DMS114 treated with DMSO at 0.1 percent for 48 hours (cell line): ENCODE measurements at regions not wholly inside any gene's neighbourhood (a gene's known extent, or its start where the extent isn't known, plus 50 kb on each side); places are given as distances from the start of the nearest gene placed in this dataset.

Source experiments
- DNase-seq: peaks from one replicate; lab custom pipeline; 2025; ENCODE audit not compliant: unreplicated experiment; lab: John Stamatoyannopoulos, UW

GRCh38 chr18:27899893-27900292 lies 277.0 kb downstream of the CDH2 start:
- no peak for DNase-seq

GRCh38 chr18:27894746-27895145 lies 282.2 kb downstream of the CDH2 start:
- DNase-seq = no peak

GRCh38 chr18:27887711-27888495 lies 289.0 kb downstream of the CDH2 start:
- DNase-seq = no peak

DNA sequence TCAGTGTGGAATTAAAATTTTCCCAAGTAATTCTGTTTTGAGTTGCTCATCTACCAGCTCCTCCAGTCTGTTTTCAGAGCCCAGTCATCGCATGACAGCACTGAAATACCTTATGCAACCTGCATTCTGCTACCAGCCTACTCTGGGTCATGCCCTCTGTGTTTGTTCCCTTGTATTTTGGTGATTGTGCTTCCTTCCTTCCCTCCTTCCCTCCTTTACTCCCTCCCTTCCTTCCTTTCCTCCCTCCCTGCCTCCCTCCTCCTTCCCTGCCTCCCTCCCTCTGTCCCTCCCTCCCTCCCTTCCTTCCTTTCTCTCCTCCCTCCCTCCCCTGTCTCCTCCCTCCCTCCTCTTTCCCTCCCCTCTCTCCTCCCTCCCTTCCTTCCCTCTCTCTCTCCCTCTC lies 289.6 kb downstream of the CDH2 start:
- no peak for DNase-seq

DNA sequence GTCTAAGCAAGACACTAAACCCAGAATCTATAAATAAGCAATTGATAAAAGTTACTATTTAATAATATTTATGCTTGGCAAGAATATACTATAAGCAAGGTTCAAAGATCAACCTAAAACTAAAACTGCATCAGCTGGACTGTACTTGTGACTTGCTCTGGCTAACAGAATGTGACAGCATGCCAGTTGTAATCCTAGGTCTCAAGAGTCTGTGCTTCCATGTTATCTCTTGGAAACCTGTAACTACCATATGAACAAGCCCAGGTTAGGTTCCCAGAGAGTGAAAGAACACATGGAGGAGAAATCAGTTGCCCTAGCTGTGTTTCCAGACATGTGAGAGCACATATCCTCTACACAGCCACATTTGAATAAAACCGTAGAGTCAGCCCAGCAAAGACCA lies 297.4 kb downstream of the CDH2 start:
- no peak for DNase-seq

GRCh38 chr18:27871726-27872125 lies 305.2 kb downstream of the CDH2 start:
- no peak for DNase-seq

GRCh38 chr18:27869735-27870134 lies 307.2 kb downstream of the CDH2 start:
- no peak for DNase-seq

DNA sequence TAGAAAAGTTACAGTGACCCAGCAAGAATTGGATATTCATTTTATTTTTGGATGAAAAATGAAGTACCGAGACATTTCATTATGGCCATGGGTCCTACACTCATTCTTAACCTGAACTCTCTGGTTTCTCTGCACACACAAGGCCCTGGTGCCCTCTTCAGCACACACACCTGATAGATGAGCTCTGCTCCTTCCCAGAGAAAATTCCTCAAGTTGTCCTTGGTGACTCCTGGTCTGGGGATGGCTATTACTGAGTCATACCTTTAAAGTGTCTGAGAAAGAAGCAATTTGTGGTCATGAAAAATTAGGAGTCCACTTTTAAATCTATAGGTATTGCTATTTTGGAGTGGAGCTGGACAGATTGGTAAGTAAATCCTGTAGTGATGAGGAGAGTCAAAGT lies 311.5 kb downstream of the CDH2 start:
- DNase-seq = no peak

- no peak for DNase-seq
These were observed 313.0 kb downstream of the CDH2 start for GRCh38 chr18:27863780-27864430.

- DNase-seq = no peak
These were observed 314.8 kb downstream of the CDH2 start for GRCh38 chr18:27862041-27862682.

GRCh38 chr18:27861539-27861938 lies 315.4 kb downstream of the CDH2 start:
- no peak for DNase-seq

- no peak for DNase-seq
These were observed 316.2 kb downstream of the CDH2 start for GRCh38 chr18:27860701-27861107.

- no peak for DNase-seq
These were observed 316.9 kb downstream of the CDH2 start for GRCh38 chr18:27860011-27860410.

- no peak for DNase-seq
These were observed 320.1 kb downstream of the CDH2 start for GRCh38 chr18:27856820-27857219.

DNA sequence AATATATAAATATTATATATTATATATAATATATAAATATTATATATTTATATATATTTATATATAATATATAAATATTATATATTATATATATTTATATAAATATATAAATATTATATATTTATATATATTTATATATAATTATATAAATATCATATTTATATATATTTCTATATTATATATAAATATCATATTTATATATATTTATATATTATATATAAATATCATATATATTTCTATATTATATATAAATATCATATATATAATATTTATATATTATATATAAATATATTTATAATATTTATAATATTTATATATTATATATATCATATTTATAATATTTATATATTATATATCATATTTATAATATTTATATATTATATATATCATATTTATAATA lies 321.4 kb downstream of the CDH2 start:
- no peak for DNase-seq

GRCh38 chr18:27854631-27855030 lies 322.3 kb downstream of the CDH2 start:
- DNase-seq = no peak

DNA sequence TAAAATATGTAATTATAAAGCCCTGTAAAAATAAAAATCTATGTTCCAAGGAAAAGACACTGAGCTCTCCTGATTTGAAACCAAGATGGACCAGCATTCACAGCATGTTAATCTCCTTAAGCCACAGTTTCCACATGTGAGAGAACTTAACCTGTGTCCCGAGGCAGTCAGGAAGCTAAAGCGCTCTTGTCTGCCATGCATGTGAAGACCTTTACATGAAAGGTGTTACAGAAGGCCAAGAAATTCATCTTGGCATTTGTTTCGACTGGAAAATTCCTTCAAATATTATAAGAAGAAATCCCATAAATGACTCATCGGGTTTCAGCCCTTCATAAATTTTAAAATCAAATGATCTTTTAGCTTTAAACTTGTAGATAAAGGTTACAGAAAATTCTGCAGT lies 328.6 kb downstream of the CDH2 start:
- no peak for DNase-seq

DNA sequence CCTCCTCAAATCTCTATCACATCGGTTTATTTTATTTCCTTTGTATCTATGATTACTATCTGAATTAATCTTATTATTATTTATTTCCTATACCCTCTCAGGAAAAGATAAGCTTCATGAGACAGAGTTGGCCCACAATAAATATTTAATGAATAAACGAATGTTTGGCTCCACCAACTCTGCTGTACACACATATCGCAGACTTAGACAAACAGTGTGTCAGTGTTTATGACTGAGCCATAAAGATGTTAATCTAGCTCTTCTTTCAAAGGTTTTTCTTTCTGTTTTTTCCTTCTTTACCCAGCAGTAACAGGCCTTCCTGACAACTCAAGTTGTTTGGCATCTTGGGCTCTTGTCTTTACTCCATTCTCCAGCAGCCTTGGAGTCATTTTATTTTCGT lies 329.5 kb downstream of the CDH2 start:
- no peak for DNase-seq

- DNase-seq = no peak
These were observed 331.0 kb downstream of the CDH2 start for GRCh38 chr18:27845897-27846296.

GRCh38 chr18:27843783-27844777 lies 332.9 kb downstream of the CDH2 start:
- DNase-seq = no peak

- DNase-seq = no peak
These were observed 337.8 kb downstream of the CDH2 start for GRCh38 chr18:27839141-27839540.
